ENCODE measurements at regions not wholly inside any gene's neighbourhood (a gene's known extent, or its start where the extent isn't known, plus 50 kb on each side); places are given as distances from the start of the nearest gene placed in this dataset.
"Not testable (repeated sequence)": the region's sequence is repeated elsewhere in the genome, so short reads cannot be mapped to it uniquely, and the experiment has no call there.

DNA sequence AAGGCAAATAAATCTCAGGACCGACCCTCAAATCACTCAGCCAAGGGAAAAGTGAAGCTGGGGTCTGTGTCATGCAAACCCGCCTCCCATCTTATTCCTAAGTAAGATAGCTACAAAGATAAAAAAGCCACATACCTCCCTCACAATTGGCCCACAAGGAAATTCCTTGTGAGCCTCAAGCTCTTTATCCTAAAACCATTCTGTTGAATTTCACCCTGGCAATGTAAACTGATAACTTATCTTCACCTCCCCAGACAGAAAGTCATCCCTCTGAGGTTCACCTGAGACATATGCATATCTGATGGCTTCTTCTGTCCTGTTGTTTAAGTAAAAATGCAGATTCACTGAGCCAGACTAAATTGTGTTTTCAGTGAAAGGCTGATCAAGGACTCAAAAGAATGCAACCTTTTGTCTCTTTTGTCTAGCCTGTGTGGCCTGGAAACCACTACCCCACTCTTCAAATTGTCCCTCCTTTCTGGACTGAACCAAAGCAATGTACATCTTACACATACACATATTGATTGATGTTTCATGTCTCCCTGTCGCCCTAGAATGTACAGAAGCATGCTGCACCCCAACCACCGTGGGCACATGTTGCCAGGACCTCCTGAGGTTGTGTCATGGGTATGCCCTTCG lies 91.3 kb downstream of the MFAP3L start:
- no peak for DNase-seq

GRCh38 chr4:169933531-169933930 lies 92.7 kb downstream of the MFAP3L start:
- no peak for DNase-seq

DNA sequence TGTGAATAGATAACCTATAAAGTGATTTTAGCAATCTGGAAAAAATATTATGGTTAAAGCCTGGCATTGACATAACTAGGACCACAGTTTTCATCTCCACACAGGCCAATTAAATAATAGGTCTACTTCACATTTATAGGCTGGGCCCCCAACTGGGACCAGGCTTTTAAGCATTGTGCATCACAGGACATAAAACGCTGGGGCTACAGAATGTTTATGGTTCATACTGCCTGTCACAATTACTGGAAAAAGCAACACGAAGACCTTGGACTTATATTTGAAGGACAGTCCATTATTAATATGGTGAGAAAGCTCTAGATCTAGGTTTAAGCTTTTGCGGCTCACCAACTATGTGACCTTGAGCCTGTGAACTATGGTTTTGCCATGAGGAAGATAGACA lies 94.2 kb downstream of the MFAP3L start:
- no peak for DNase-seq

GRCh38 chr4:169930755-169931154 lies 95.4 kb downstream of the MFAP3L start:
- DNase-seq: not testable (repeated sequence)

DNA sequence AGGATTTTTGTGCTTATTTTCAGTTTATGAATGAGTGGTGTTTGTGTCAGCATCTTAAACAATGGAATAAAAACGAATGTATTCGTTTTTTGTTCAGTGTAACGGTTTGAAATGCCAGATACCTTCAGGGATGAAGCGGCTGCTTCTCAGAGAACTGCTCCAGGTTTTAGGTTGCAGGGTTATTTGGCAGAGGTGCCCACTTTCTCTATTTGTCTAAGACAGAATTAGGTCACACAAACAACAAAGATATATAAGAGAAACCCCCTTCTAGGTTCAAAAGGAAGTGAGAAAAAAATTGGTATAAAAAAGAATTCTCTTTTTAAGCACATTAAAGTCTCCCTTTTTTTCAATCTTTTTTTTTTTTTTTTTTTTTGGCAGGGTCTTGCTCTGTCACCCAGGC lies 98.9 kb downstream of the MFAP3L start:
- no peak for DNase-seq

- no peak for DNase-seq
These were observed 100.5 kb downstream of the MFAP3L start for GRCh38 chr4:169925678-169926077.

DNA sequence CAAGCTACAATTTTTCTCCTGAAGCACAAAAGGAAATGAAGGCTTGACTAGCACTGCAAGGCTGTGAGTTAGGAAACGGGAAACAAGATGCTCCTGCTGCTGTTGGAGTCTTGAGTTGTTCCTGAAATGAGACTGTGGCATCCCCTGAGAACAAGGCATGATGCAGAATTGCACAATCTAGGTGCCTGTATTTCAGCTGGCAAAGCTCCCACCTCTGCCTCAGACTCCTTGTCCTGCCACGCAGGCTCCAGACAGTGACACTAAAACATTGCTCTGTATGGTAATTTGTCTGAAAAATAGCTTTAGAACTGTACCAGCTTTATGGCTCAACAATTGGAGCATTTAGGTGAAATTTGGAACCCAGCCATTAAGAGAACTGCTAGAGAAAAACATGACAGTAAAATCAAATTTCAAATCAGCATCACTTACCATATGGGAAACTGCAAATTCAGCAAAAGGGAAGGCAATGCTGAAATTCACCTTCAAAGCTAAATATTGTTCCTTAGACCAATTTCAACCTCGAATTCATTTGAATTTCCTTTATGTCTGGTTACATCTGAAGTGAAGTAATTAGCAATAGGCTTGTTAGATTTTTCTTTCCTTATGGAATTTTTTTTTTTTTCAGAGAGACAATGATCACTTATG lies 103.4 kb downstream of the MFAP3L start:
- no peak for DNase-seq

DNA sequence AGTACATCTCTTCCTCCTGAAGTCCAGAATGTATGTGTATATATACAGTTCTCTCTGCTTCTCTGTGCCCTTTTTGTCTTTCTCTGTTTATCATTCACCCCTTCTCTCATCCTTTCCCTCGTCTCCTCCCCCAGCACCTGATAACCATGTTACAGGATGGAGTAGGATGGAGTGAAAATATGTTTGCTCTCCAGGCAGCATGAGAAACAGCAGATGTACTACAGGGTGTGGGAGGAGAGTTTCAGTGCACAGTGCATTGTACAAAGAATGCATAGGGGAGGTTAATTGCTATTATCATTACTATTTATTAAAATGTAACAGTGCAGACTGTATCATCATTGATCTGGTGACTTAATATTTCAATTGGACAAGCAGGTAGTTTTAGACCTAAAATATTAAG lies 104.5 kb downstream of the MFAP3L start:
- no peak for DNase-seq

DNA sequence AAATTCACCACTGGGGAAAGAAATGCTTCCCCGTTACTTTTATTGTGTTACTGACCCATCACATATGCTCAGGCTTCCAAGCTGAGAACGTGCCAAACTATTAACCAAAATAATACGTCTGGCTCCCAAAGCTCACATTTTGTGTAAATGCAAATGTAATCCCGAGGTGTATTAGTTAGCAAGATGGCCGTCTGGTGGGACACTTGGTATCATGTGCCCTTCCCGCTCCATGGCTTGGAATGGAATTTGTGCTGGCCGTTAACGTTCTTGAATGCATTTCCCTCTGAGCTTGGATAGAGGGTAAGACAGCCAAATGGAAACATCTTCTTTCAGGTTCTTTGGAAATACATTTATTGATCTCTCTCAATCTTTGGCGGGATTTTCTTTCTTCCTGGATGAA lies 105.0 kb downstream of the MFAP3L start:
- DNase-seq: no peak

DNA sequence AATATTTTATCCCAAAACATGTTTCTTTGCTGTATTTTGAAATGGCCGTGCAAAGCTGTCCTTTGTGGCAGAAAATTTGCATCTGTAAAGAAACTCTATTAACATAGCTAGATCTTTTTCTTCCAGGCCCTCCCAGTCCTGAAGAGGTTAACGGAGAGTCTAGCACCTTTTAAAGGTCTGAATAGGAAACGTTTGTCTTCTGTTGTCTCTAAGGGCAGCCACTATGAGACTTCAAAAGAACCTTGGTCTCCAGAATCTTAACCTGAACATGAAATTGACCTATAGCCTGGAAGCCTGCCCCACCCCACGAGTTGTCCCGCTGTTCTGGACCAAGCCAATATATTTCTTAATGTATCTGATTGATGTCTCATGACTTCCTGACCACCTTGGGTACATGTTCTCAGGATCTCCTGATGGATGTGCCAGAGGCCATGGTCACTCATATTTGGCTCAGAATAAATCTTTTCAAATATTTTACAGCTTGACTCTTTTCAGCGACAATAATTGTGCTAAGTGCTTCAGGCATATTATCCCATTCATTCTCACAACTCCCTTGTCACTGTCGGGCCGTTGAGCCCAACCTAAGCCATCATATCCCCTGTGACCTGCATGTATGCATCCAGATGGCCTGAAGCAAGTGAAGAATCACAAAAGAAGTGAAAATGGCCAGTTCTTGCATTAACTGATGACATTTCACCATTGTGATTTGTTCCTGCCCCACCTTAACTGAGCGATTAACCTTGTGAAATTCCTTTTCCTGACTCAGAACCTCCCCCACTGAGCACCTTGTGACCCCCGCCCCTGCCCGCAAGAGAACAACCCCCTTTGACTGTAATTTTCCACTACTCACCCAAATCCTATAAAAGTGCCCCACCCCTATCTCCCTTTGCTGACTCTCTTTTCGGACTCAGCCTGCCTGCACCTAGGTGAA lies 106.7 kb downstream of the MFAP3L start:
- DNase-seq: not testable (repeated sequence)

GRCh38 chr4:169915545-169915944 lies 110.7 kb downstream of the MFAP3L start:
- no peak for DNase-seq

- no peak for DNase-seq
These were observed 111.3 kb downstream of the MFAP3L start for GRCh38 chr4:169914866-169915265.

- DNase-seq: no peak
These were observed 113.2 kb downstream of the MFAP3L start for GRCh38 chr4:169912996-169913395.

GRCh38 chr4:169909897-169910296 lies 116.3 kb downstream of the MFAP3L start:
- DNase-seq: no peak

DNA sequence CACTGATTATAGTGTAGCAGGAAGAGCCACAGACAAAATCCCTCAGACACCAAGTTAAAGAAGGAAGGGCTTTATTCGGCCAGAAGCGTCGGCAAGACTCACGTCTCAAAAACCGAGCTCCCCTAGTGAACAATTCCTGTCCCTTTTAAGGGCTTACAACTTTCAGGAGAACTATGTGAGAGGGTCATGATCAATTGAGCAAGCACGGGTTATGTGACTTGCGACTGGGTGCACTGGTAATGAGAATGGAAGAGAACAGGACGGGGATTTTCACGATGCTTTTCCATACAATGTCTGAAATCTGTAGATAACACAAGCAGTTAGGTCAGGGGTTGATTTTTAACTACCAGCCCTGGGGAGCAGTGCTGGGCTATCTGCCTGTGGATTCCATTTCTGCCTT lies 116.7 kb downstream of the MFAP3L start:
- DNase-seq: no peak

DNA sequence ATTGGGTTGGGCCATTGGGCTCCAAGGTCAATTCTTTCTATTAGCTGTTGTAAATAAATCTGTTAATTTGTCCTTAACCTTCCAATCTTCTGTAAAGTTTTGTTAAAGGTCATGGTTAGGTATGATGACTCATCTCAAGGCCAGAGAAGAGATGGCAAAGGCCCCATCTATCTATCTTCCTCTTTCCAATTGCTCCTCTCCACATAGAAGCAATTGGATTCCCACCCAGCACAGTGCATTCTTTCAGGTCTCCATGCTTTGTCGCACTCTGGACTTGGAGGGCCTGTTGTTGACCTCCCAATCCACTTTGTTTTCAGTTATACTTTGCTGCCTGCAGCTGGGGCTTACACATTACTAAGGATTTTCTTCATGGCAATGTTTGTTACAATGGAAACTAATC lies 118.5 kb downstream of the MFAP3L start:
- no peak for DNase-seq

GRCh38 chr4:169906821-169907220 lies 119.4 kb downstream of the MFAP3L start:
- no peak for DNase-seq

DNA sequence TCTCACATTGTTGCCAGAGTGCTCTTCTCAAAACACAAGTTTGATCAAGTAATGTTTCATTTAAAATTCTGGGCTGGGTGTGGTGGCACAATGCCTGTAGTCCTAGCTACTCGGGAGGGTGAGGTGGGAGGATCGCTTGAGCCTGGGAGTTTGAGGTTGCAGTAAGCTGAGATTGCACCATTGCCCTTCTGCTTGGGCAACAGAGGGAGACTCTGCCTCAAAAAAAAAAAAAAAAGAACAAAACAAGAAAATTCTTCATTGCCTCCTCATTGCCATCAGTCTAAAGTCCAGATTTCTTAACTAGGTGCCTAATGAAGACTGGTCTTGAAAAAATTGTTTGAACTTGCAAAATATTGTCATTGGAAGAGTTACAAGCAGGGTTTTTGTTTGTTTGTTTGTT lies 120.1 kb downstream of the MFAP3L start:
- DNase-seq: no peak

- DNase-seq: no peak
These were observed 123.4 kb downstream of the MFAP3L start for GRCh38 chr4:169902658-169903345.

DNA sequence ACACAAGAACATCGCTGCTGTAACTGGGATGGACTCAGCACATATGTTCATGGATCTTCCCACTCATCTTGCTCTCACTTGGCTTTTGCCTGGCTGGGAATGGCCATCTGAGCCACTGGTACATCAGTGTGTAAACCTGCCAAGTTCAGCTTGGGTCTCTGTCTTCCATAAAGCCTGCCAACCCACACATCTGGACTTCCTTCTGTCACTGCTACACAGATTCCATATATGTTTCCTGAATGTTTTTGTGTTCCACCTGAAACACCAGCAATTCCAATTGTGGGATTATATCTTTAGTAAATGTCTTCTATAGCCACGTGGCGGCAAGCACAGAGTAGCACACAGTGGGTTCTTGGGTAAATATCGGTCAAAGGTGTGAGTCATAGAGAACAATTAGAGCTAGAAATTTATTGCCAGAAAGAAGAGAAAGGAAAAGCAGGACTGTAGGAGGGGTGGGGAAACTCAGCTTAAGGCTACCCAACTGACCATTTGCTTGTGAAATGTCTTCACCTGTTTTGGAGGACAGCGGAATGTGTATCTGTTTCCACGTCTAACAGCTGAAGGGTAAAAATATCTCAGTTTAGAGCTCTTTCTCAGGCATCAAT lies 125.9 kb downstream of the MFAP3L start:
- DNase-seq: no peak

DNA sequence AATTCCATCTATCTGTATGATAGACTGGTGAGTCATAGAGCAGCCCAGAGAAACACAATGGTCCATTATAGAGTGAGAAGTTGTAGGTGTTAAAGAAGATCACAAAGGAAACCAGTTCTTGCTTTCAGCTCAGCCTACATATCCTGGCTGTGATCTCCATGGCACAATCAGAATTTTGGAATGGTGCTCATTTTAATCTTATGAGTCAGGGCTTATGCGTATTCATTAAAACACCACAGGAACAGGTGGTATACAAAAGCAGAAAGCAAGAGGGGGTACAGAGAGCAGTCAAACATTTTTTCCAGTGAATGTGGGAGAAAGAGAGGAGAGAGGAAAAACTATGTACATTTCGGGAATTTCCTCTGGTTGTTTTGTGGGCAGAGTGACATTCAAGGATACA lies 126.9 kb downstream of the MFAP3L start:
- DNase-seq: no peak

- no peak for DNase-seq
These were observed 128.1 kb downstream of the MFAP3L start for GRCh38 chr4:169898095-169898494.

GRCh38 chr4:169894767-169895166 lies 131.4 kb downstream of the MFAP3L start:
- DNase-seq: not testable (repeated sequence)

Data from NCI-H748 treated with DMSO at 0.1 percent for 48 hours (cell line).